Astrocyte (in vitro differentiated cells and primary cell): ENCODE measurements at regions not wholly inside any gene's neighbourhood (a gene's known extent, or its start where the extent isn't known, plus 50 kb on each side); places are given as distances from the start of the nearest gene placed in this dataset.
"Not testable (repeated sequence)": the region's sequence is repeated elsewhere in the genome, so short reads cannot be mapped to it uniquely, and the experiment has no call there.

Source experiments
- CTCF ChIP-seq: IDR thresholded peaks from 2 replicates; pipeline ENCODE4 v1.5.1; 2011; ENCODE audit warnings: low read depth, mild to moderate bottlenecking, inconsistent platforms, low read length, moderate library complexity; ENCODE audit not compliant: insufficient read depth
- EZH2 ChIP-seq: IDR thresholded peaks from 2 replicates; pipeline ENCODE4 v1.6.1; 2012; ENCODE audit warnings: mild to moderate bottlenecking, low read length, inconsistent platforms; ENCODE audit not compliant: insufficient read depth

GRCh38 chr7:150193866-150194265 lies 129.3 kb upstream of the LRRC61 start:
- not testable (repeated sequence) for TF ChIP-seq CTCF, EZH2
